ENCODE measurements at regions not wholly inside any gene's neighbourhood (a gene's known extent, or its start where the extent isn't known, plus 50 kb on each side); places are given as distances from the start of the nearest gene placed in this dataset.
"Not testable (repeated sequence)": the region's sequence is repeated elsewhere in the genome, so short reads cannot be mapped to it uniquely, and the experiment has no call there.

GRCh38 chr4:189131118-189131517, 809.6 kb upstream of the FRG1 start:
- ATAC-seq = no peak
- Histone ChIP-seq H3K27ac (no peak overlapping the region), H3K36me3 (no peaks in the 10 kb centered on the region), H3K9me3 (peaks cover 0 to 6% (median 0%) of the 10 kb centered on the region in 11 donors), H3K27me3 (no peaks in the 10 kb centered on the region), H3K4me1 (no peaks in the 10 kb centered on the region), H3K4me3 (no peak overlapping the region)
- TF ChIP-seq CTCF (IDR thresholded peaks at IDR 0.05) = no peak
- DNase-seq = no peak
- intact Hi-C loops (cut with DNase I) = no loop called here
- 82 to 84% methylated on average over 4 of the region's 4 CpGs for WGBS, 2 donors

- 64 to 66% methylated on average over 4 of the region's 4 CpGs for WGBS, 2 donors
- Histone ChIP-seq H3K36me3 (no peaks in the 10 kb centered on the region), H3K27ac (no peak overlapping the region), H3K9me3 (no peaks in the 10 kb centered on the region), H3K27me3 (no peaks in the 10 kb centered on the region), H3K4me1 (no peaks in the 10 kb centered on the region), H3K4me3 (no peak overlapping the region)
- ATAC-seq = no peak
- intact Hi-C loops (cut with DNase I) = no loop called here
- no peak for TF ChIP-seq CTCF (IDR thresholded peaks at IDR 0.05)
- DNase-seq = no peak
Observed at GRCh38 chr4:189136462-189136861, 804.2 kb upstream of the FRG1 start.

GRCh38 chr4:189143263-189143952, 797.3 kb upstream of the FRG1 start:
- TF ChIP-seq CTCF (IDR thresholded peaks at IDR 0.05) = no peak
- no peak for DNase-seq
- Histone ChIP-seq H3K4me1 (no peaks in the 10 kb centered on the region), H3K36me3 (no peaks in the 10 kb centered on the region), H3K27ac (no peak overlapping the region), H3K4me3 (no peak overlapping the region), H3K9me3 (peaks cover 0 to 4% (median 0%) of the 10 kb centered on the region in 11 donors), H3K27me3 (no peaks in the 10 kb centered on the region)
- intact Hi-C loops (cut with DNase I) = no loop called here
- WGBS, 2 donors = 80 to 83% methylated on average over 6 of the region's 6 CpGs
- ATAC-seq = no peak

GRCh38 chr4:189147005-189147929, 793.4 kb upstream of the FRG1 start:
- no peaks in the 10 kb centered on the region for H3K4me1 ChIP-seq
- H3K27ac ChIP-seq = no peak overlapping the region
- H3K27me3 ChIP-seq = no peaks in the 10 kb centered on the region
- H3K9me3 ChIP-seq = peaks cover 0 to 23% (median 6%) of the 10 kb centered on the region in 11 donors
- no peak overlapping the region for H3K4me3 ChIP-seq
- H3K36me3 ChIP-seq = no peaks in the 10 kb centered on the region
- no peak for DNase-seq
- ATAC-seq = no peak
- TF ChIP-seq CTCF (IDR thresholded peaks at IDR 0.05) = no peak
- intact Hi-C loops (cut with DNase I) = no loop called here
- WGBS, 2 donors = 80 to 84% methylated on average over 24 of the region's 24 CpGs

GRCh38 chr4:189155083-189155482, 785.6 kb upstream of the FRG1 start:
- H3K27me3 ChIP-seq; H3K27ac ChIP-seq; H3K36me3 ChIP-seq; DNase-seq; intact Hi-C loops (cut with DNase I); H3K4me3 ChIP-seq; ATAC-seq; H3K4me1 ChIP-seq: not testable (repeated sequence)
- peaks cover 0 to 17% (median 6%) of the 10 kb centered on the region in 11 donors for H3K9me3 ChIP-seq
- 81 to 87% methylated on average over 13 of the region's 13 CpGs for WGBS, 2 donors
